ENCODE measurements at regions not wholly inside any gene's neighbourhood (a gene's known extent, or its start where the extent isn't known, plus 50 kb on each side); places are given as distances from the start of the nearest gene placed in this dataset.
A peak's percentile ranks its signal among the peaks of the same experiment; 100 is the strongest.

GRCh38 chr18:42632801-42633200, 482.7 kb downstream of the RIT2 start:
- Histone ChIP-seq H3K79me2 (ENCODE audit: control insufficient read depth, insufficient read depth, low read length) (no peaks in the 10 kb centered on the region), H3K9me3 (replicated peaks; ENCODE audit: control insufficient read depth, insufficient read depth, low read length) (no peaks in the 10 kb centered on the region), H3K4me2 (ENCODE audit: insufficient read depth, low read length) (no peak overlapping the region), H3K4me3 (replicated peaks in 1 of 3; ENCODE audit: insufficient read depth in 1 of 3, low read depth in 1 of 3, low read length in 3 of 3) (no peak overlapping the region), H3K27ac (ENCODE audit: insufficient read depth, low read depth, low read length) (no peak overlapping the region), H3K36me3 (ENCODE audit: control insufficient read depth in 2 of 2, extremely low read depth in 1 of 2, insufficient read depth in 2 of 2, low read length in 2 of 2) (no peaks in the 10 kb centered on the region), H4K20me1 (replicated peaks; ENCODE audit: control insufficient read depth, extremely low read depth, insufficient read depth, low read length) (no peaks in the 10 kb centered on the region), H3K9ac (replicated peaks; ENCODE audit: extremely low read depth, insufficient read depth, low read length) (no peak overlapping the region), H2AFZ (ENCODE audit: low read depth, low read length) (no peak overlapping the region), H3K9me1 (replicated peaks; ENCODE audit: control insufficient read depth, extremely low read depth, insufficient read depth, low read length) (no peaks in the 10 kb centered on the region), H3K27me3 (ENCODE audit: control insufficient read depth in 2 of 2, insufficient read depth in 2 of 2, low read length in 2 of 2) (peaks cover 0 to 5% of the 10 kb centered on the region in 2 experiments), H3K4me1 (ENCODE audit: control insufficient read depth, extremely low read depth, insufficient read depth, low read length) (no peaks in the 10 kb centered on the region)
- TF ChIP-seq POLR2A (IDR thresholded peaks at IDR 0.05; ENCODE audit: low read depth, low read length) (no peak), MYC (IDR thresholded peaks at IDR 0.05; ENCODE audit: low read depth, low read length) (no peak), CTCF (IDR thresholded peaks at IDR 0.05; ENCODE audit: extremely low read depth in 1 of 2, insufficient read depth in 1 of 2, low read depth in 1 of 2, low read length in 2 of 2) (no peak)
- ChIA-PET POLR2A (no interaction called here), CTCF (no interaction called here)
- dilution Hi-C loops (cut with MboI; ENCODE audit: extremely low pct_ligation_motif_present, low sequenced_read_pairs) (no loop called here), intact Hi-C loops (cut with micrococcal nuclease) (no loop called here)
- FAIRE-seq: no peak
- BruUV-seq (replicated peaks): no TSS peak
- no peak for DNase-seq (ENCODE audit: low read depth, low spot score)

GRCh38 chr18:42635378-42636048, 480.0 kb downstream of the RIT2 start:
- no peak overlapping the region for H3K4me2 ChIP-seq (ENCODE audit: insufficient read depth, low read length)
- DNase-seq (ENCODE audit: low read depth, low spot score): peak; percentile 14
- POLR2A ChIA-PET: no interaction called here
- H3K36me3 ChIP-seq (ENCODE audit: control insufficient read depth in 2 of 2, extremely low read depth in 1 of 2, insufficient read depth in 2 of 2, low read length in 2 of 2): no peaks in the 10 kb centered on the region
- no TSS peak for BruUV-seq (replicated peaks)
- peaks cover 4% of the 10 kb centered on the region for H3K4me1 ChIP-seq (ENCODE audit: control insufficient read depth, extremely low read depth, insufficient read depth, low read length)
- peaks cover 0 to 5% of the 10 kb centered on the region in 2 experiments for H3K27me3 ChIP-seq (ENCODE audit: control insufficient read depth in 2 of 2, insufficient read depth in 2 of 2, low read length in 2 of 2)
- peak; percentile 35 for FAIRE-seq
- intact Hi-C loops (cut with micrococcal nuclease): no loop called here
- H3K9ac ChIP-seq (replicated peaks; ENCODE audit: extremely low read depth, insufficient read depth, low read length): no peak overlapping the region
- CTCF ChIA-PET: interaction anchor here (1.2 to 2.3 kb wide), 2 partner anchors 9 to 39 kb away, joined by 3 to 9 read pairs; no protein-coding TSS in a partner anchor
- no peak overlapping the region for H3K27ac ChIP-seq (ENCODE audit: insufficient read depth, low read depth, low read length)
- TF ChIP-seq POLR2A (IDR thresholded peaks at IDR 0.05; ENCODE audit: low read depth, low read length) (no peak), MYC (IDR thresholded peaks at IDR 0.05; ENCODE audit: low read depth, low read length) (no peak), MAX (IDR thresholded peaks at IDR 0.05; ENCODE audit: insufficient read depth, insufficient read length) (no peak), CTCF (IDR thresholded peaks at IDR 0.05; ENCODE audit: extremely low read depth in 1 of 2, insufficient read depth in 1 of 2, low read depth in 1 of 2, low read length in 2 of 2) (no peak)
- H4K20me1 ChIP-seq (replicated peaks; ENCODE audit: control insufficient read depth, extremely low read depth, insufficient read depth, low read length): no peaks in the 10 kb centered on the region
- no peaks in the 10 kb centered on the region for H3K9me3 ChIP-seq (replicated peaks; ENCODE audit: control insufficient read depth, insufficient read depth, low read length)
- H3K79me2 ChIP-seq (ENCODE audit: control insufficient read depth, insufficient read depth, low read length): no peaks in the 10 kb centered on the region
- dilution Hi-C loops (cut with MboI; ENCODE audit: extremely low pct_ligation_motif_present, low sequenced_read_pairs): no loop called here
- H2AFZ ChIP-seq (ENCODE audit: low read depth, low read length): no peak overlapping the region
- no peak overlapping the region for H3K4me3 ChIP-seq (replicated peaks in 1 of 3; ENCODE audit: insufficient read depth in 1 of 3, low read depth in 1 of 3, low read length in 3 of 3)
- no peaks in the 10 kb centered on the region for H3K9me1 ChIP-seq (replicated peaks; ENCODE audit: control insufficient read depth, extremely low read depth, insufficient read depth, low read length)

Measured in endothelial cell of umbilical vein (primary cell).